HepG2 (cell line): ENCODE measurements at regions not wholly inside any gene's neighbourhood (a gene's known extent, or its start where the extent isn't known, plus 50 kb on each side); places are given as distances from the start of the nearest gene placed in this dataset.

Experiments
- CHD2 ChIP-seq: IDR thresholded peaks from 2 replicates; pipeline ENCODE4 v1.6.1; 2011; ENCODE audit warnings: low read depth, low read length, improper control_type of control experiment
- CTCF ChIP-seq: sonication (generic); formaldehyde crosslinking; IDR thresholded peaks from 2 replicates; pipeline ENCODE4 v1.5.0; 2020; ENCODE audit warnings: mild to moderate bottlenecking, missing genetic modification reagents, moderate library complexity
- NFRKB ChIP-seq: fragments of 450-650 bp; IDR thresholded peaks from 2 replicates; pipeline ENCODE4 v1.6.1; 2017
- NPAS2 ChIP-seq: sonication (generic); formaldehyde crosslinking; IDR thresholded peaks from 2 replicates; pipeline ENCODE4 v1.8.0; 2022; ENCODE audit warnings: mild to moderate bottlenecking, missing genetic modification reagents, borderline replicate concordance
- PLRG1 ChIP-seq: fragments of 450-650 bp; conservative IDR thresholded peaks from 2 replicates; pipeline ENCODE4 v1.6.1; 2016
- STAT5B ChIP-seq: sonication (generic); formaldehyde crosslinking; IDR thresholded peaks from 2 replicates; pipeline ENCODE4 v1.4.0; 2020; ENCODE audit warnings: missing genetic modification reagents
- TF ChIP-seq, protein P1 (sequence below): sonication (generic); formaldehyde crosslinking; IDR thresholded peaks from 2 replicates; pipeline ENCODE4 v1.5.0; 2020; ENCODE audit warnings: missing genetic modification reagents
- TF ChIP-seq, protein P2 (sequence below): sonication (generic); formaldehyde crosslinking; IDR thresholded peaks from 2 replicates; pipeline ENCODE4 v1.5.1; 2020; ENCODE audit warnings: mild to moderate bottlenecking, missing genetic modification reagents, moderate library complexity

- TF ChIP-seq, protein P1, sequence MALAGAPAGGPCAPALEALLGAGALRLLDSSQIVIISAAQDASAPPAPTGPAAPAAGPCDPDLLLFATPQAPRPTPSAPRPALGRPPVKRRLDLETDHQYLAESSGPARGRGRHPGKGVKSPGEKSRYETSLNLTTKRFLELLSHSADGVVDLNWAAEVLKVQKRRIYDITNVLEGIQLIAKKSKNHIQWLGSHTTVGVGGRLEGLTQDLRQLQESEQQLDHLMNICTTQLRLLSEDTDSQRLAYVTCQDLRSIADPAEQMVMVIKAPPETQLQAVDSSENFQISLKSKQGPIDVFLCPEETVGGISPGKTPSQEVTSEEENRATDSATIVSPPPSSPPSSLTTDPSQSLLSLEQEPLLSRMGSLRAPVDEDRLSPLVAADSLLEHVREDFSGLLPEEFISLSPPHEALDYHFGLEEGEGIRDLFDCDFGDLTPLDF (CRISPR knock-in tag): no peak
- TF ChIP-seq NFRKB (no peak), PLRG1 (no peak), CTCF (CRISPR knock-in tag) (no peak), NPAS2 (CRISPR knock-in tag) (no peak), STAT5B (CRISPR knock-in tag) (no peak), CHD2 (no peak)
- TF ChIP-seq, protein P2, sequence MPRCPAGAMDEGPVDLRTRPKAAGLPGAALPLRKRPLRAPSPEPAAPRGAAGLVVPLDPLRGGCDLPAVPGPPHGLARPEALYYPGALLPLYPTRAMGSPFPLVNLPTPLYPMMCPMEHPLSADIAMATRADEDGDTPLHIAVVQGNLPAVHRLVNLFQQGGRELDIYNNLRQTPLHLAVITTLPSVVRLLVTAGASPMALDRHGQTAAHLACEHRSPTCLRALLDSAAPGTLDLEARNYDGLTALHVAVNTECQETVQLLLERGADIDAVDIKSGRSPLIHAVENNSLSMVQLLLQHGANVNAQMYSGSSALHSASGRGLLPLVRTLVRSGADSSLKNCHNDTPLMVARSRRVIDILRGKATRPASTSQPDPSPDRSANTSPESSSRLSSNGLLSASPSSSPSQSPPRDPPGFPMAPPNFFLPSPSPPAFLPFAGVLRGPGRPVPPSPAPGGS (CRISPR knock-in tag): no peak
Observed at GRCh38 chrX:128438082-128438481, 385.9 kb upstream of the ACTRT1 start.
